Astrocyte (in vitro differentiated cells and primary cell): ENCODE measurements at regions not wholly inside any gene's neighbourhood (a gene's known extent, or its start where the extent isn't known, plus 50 kb on each side); places are given as distances from the start of the nearest gene placed in this dataset.

ENCODE experiments used
- EZH2 ChIP-seq: IDR thresholded peaks from 2 replicates; pipeline ENCODE4 v1.6.1; 2012; ENCODE audit warnings: mild to moderate bottlenecking, low read length, inconsistent platforms; ENCODE audit not compliant: insufficient read depth
- TF ChIP-seq, protein P1 (sequence below): IDR thresholded peaks from 2 replicates; pipeline ENCODE4 v1.5.1; 2011; ENCODE audit warnings: low read depth, mild to moderate bottlenecking, inconsistent platforms, low read length, moderate library complexity; ENCODE audit not compliant: insufficient read depth

DNA sequence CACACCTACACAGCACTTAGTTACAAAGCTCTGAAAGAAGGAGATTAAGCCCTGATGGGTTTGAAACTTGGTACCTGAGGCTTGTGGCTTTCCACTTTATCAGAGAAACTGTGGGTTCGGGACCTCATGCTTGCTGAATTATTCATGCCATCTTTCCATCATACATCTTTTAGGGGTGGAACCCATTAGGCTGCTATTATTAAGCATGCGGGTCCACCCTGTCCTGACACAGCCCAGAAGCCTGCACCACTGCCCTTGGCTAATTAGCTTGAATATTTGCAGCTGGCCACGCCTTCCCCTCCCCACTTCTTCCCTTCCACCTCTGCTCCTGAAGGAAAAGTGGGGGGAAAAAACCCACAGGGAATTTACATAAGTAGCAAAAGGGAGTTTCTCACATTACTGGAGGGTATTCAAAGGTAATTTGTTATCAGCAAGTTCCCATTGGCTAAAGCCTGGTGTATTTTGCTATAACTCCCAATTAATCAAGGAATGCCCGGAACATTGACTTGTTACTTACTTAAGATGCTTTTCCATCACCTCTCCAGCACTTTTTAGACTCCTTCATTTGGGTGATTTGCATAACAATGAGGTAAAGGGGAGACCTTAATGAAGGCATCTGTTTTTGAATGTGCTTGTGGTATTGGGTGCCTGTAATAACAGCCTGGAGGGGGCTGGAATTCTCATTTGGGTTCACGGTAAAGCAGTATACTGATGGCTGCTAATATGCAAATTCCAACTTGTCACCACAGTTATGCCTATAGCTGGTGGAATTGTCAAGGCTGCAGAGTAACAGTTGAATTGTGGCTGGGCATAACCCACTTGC is 231.7 kb upstream of the GATB start:
- TF ChIP-seq, protein P1, sequence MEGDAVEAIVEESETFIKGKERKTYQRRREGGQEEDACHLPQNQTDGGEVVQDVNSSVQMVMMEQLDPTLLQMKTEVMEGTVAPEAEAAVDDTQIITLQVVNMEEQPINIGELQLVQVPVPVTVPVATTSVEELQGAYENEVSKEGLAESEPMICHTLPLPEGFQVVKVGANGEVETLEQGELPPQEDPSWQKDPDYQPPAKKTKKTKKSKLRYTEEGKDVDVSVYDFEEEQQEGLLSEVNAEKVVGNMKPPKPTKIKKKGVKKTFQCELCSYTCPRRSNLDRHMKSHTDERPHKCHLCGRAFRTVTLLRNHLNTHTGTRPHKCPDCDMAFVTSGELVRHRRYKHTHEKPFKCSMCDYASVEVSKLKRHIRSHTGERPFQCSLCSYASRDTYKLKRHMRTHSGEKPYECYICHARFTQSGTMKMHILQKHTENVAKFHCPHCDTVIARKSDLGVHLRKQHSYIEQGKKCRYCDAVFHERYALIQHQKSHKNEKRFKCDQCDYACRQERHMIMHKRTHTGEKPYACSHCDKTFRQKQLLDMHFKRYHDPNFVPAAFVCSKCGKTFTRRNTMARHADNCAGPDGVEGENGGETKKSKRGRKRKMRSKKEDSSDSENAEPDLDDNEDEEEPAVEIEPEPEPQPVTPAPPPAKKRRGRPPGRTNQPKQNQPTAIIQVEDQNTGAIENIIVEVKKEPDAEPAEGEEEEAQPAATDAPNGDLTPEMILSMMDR, result no peak
- TF ChIP-seq EZH2, result no peak
